Middle frontal gyrus (tissue), 1 donor: ENCODE measurements at regions not wholly inside any gene's neighbourhood (a gene's known extent, or its start where the extent isn't known, plus 50 kb on each side); places are given as distances from the start of the nearest gene placed in this dataset.
"Not testable (repeated sequence)": the region's sequence is repeated elsewhere in the genome, so short reads cannot be mapped to it uniquely, and the experiment has no call there.

Experiments
- DNase-seq: peaks from one replicate; pipeline ENCODE4 v3.0.0-alpha.2; 2015; ENCODE audit warnings: low spot score; ENCODE audit errors: extremely low spot score

- no peak for DNase-seq
Measured at GRCh38 chr15:98321896-98322295, 326.4 kb upstream of the IGF1R start.

- no peak for DNase-seq
Measured at GRCh38 chr15:98322581-98322980, 325.8 kb upstream of the IGF1R start.

GRCh38 chr15:98324341-98324970, 323.9 kb upstream of the IGF1R start:
- no peak for DNase-seq

- DNase-seq: no peak
Measured at GRCh38 chr15:98326804-98327203, 321.5 kb upstream of the IGF1R start.

GRCh38 chr15:98330258-98330657, 318.1 kb upstream of the IGF1R start:
- DNase-seq: no peak

GRCh38 chr15:98330692-98331435, 317.5 kb upstream of the IGF1R start:
- no peak for DNase-seq

- no peak for DNase-seq
Measured at GRCh38 chr15:98331676-98332075, 316.7 kb upstream of the IGF1R start.

GRCh38 chr15:98333251-98333650, 315.1 kb upstream of the IGF1R start:
- DNase-seq: no peak

GRCh38 chr15:98342911-98343310, 305.4 kb upstream of the IGF1R start:
- DNase-seq: no peak

- no peak for DNase-seq
Measured at GRCh38 chr15:98344591-98344990, 303.7 kb upstream of the IGF1R start.

- no peak for DNase-seq
Measured at GRCh38 chr15:98347001-98347400, 301.3 kb upstream of the IGF1R start.

- no peak for DNase-seq
Measured at GRCh38 chr15:98347866-98348265, 300.5 kb upstream of the IGF1R start.

GRCh38 chr15:98350276-98350675, 298.1 kb upstream of the IGF1R start:
- DNase-seq: no peak

- DNase-seq: not testable (repeated sequence)
Measured at GRCh38 chr15:98358274-98358673, 290.1 kb upstream of the IGF1R start.

- no peak for DNase-seq
Measured at GRCh38 chr15:98358971-98359370, 289.4 kb upstream of the IGF1R start.

- DNase-seq: no peak
Measured at GRCh38 chr15:98363416-98363815, 284.9 kb upstream of the IGF1R start.

GRCh38 chr15:98363955-98364354, 284.4 kb upstream of the IGF1R start:
- DNase-seq: no peak

- no peak for DNase-seq
Measured at GRCh38 chr15:98369081-98369716, 279.1 kb upstream of the IGF1R start.

- DNase-seq: no peak
Measured at GRCh38 chr15:98375513-98376340, 272.6 kb upstream of the IGF1R start.

GRCh38 chr15:98380721-98381120, 267.6 kb upstream of the IGF1R start:
- DNase-seq: no peak

GRCh38 chr15:98381446-98381845, 266.9 kb upstream of the IGF1R start:
- DNase-seq: no peak

- no peak for DNase-seq
Measured at GRCh38 chr15:98382139-98382538, 266.2 kb upstream of the IGF1R start.
